ENCODE measurements at regions not wholly inside any gene's neighbourhood (a gene's known extent, or its start where the extent isn't known, plus 50 kb on each side); places are given as distances from the start of the nearest gene placed in this dataset.

DNA sequence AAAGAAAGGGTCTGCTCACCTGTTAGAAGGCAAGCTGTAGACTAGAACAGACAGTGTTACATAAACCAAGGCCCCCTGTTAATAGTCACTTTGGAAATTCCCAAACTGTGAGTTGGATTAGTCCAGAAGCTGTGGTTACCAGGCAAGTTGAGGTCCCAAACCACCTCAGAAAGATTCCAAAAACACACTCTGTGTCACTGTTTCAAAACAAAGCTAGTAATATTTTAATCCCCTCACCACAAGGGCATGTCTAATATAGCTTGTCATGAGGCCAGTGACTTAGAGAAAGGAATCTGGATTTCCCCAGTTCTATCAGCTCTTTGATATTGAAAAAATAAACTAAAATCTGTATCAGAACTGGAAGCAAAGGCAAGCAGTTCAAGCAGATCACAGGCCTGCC lies 244.6 kb downstream of the HAO1 start:
- TF ChIP-seq, protein P1, sequence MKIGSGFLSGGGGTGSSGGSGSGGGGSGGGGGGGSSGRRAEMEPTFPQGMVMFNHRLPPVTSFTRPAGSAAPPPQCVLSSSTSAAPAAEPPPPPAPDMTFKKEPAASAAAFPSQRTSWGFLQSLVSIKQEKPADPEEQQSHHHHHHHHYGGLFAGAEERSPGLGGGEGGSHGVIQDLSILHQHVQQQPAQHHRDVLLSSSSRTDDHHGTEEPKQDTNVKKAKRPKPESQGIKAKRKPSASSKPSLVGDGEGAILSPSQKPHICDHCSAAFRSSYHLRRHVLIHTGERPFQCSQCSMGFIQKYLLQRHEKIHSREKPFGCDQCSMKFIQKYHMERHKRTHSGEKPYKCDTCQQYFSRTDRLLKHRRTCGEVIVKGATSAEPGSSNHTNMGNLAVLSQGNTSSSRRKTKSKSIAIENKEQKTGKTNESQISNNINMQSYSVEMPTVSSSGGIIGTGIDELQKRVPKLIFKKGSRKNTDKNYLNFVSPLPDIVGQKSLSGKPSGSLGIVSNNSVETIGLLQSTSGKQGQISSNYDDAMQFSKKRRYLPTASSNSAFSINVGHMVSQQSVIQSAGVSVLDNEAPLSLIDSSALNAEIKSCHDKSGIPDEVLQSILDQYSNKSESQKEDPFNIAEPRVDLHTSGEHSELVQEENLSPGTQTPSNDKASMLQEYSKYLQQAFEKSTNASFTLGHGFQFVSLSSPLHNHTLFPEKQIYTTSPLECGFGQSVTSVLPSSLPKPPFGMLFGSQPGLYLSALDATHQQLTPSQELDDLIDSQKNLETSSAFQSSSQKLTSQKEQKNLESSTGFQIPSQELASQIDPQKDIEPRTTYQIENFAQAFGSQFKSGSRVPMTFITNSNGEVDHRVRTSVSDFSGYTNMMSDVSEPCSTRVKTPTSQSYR (CRISPR knock-in tag; IDR thresholded peaks at IDR 0.05; ENCODE audit: borderline replicate concordance) = no peak
- TF ChIP-seq FOXK1 (CRISPR knock-in tag; IDR thresholded peaks at IDR 0.05; ENCODE audit: borderline replicate concordance, low read depth) (no peak), ESRRA (CRISPR knock-in tag; IDR thresholded peaks at IDR 0.05; ENCODE audit: low read depth) (no peak), ZNF556 (CRISPR knock-in tag; IDR thresholded peaks at IDR 0.05; ENCODE audit: borderline replicate concordance) (no peak), SIN3A (IDR thresholded peaks at IDR 0.05; ENCODE audit: borderline replicate concordance, low read depth, low read length) (no peak), RFX1 (IDR thresholded peaks at IDR 0.05) (no peak), ZNF263 (CRISPR knock-in tag; IDR thresholded peaks at IDR 0.05) (no peak)
